ENCODE measurements at regions not wholly inside any gene's neighbourhood (a gene's known extent, or its start where the extent isn't known, plus 50 kb on each side); places are given as distances from the start of the nearest gene placed in this dataset.

- DNase-seq = peak; percentile 25 to 26
- Histone ChIP-seq H3K4me1 (peaks cover 25 to 27% of the 10 kb centered on the region in 2 donors), H3K27me3 (no peaks in the 10 kb centered on the region), H3K27ac (peak overlapping the region in 1 of 3 donors; percentile 6), H3K9me3 (no peaks in the 10 kb centered on the region), H3K36me3 (no peaks in the 10 kb centered on the region), H3K4me3 (replicated peaks in 1 of 3) (no peak overlapping the region)
- TF ChIP-seq CTCF (IDR thresholded peaks at IDR 0.05) (no peak), POLR2A (IDR thresholded peaks at IDR 0.05) (no peak)
- intact Hi-C loops (cut with DNase I) = no loop called here
- WGBS, 2 donors = 37 to 48% methylated on average over 5 of the region's 5 CpGs
Observed at GRCh38 chr9:91043811-91044175, 242.2 kb downstream of the SYK start.

- WGBS, 2 donors = 64 to 72% methylated on average over 3 of the region's 3 CpGs
- intact Hi-C loops (cut with DNase I) = no loop called here
- Histone ChIP-seq H3K27ac (peak overlapping the region in 2 of 3 donors; percentile 6 to 48), H3K4me1 (peaks cover 25 to 26% of the 10 kb centered on the region in 2 donors), H3K27me3 (no peaks in the 10 kb centered on the region), H3K9me3 (no peaks in the 10 kb centered on the region), H3K4me3 (replicated peaks in 1 of 3) (no peak overlapping the region), H3K36me3 (no peaks in the 10 kb centered on the region)
- no peak for DNase-seq
- TF ChIP-seq CTCF (IDR thresholded peaks at IDR 0.05) = no peak
- TF ChIP-seq POLR2A (IDR thresholded peaks at IDR 0.05) = no peak
Observed at GRCh38 chr9:91044354-91044753, 242.7 kb downstream of the SYK start.

GRCh38 chr9:91045041-91045440 is 243.4 kb downstream of the SYK start:
- no peaks in the 10 kb centered on the region for H3K9me3 ChIP-seq
- no peaks in the 10 kb centered on the region for H3K27me3 ChIP-seq
- no peak overlapping the region for H3K4me3 ChIP-seq (replicated peaks in 1 of 3)
- peaks cover 25 to 26% of the 10 kb centered on the region in 2 donors for H3K4me1 ChIP-seq
- peak; percentile 33 to 34 for DNase-seq
- TF ChIP-seq POLR2A (IDR thresholded peaks at IDR 0.05) (peak in 1 of 2 donors; percentile 35), CTCF (IDR thresholded peaks at IDR 0.05) (no peak)
- intact Hi-C loops (cut with DNase I) = no loop called here
- no peaks in the 10 kb centered on the region for H3K36me3 ChIP-seq
- 34 to 66% methylated on average over 2 of the region's 2 CpGs for WGBS, 2 donors
- H3K27ac ChIP-seq = peak overlapping the region in 2 of 3 donors; percentile 48 to 66

GRCh38 chr9:91047529-91047928 is 245.9 kb downstream of the SYK start:
- intact Hi-C loops (cut with DNase I) = no loop called here
- Histone ChIP-seq H3K27ac (no peak overlapping the region), H3K36me3 (no peaks in the 10 kb centered on the region), H3K27me3 (no peaks in the 10 kb centered on the region), H3K4me1 (peaks cover 25 to 26% of the 10 kb centered on the region in 2 donors), H3K9me3 (no peaks in the 10 kb centered on the region), H3K4me3 (replicated peaks in 1 of 3) (no peak overlapping the region)
- no peak for TF ChIP-seq CTCF (IDR thresholded peaks at IDR 0.05)
- TF ChIP-seq POLR2A (IDR thresholded peaks at IDR 0.05) = no peak
- WGBS, 2 donors = 73 to 78% methylated on average over 5 of the region's 5 CpGs
- no peak for DNase-seq

GRCh38 chr9:91047993-91048607 is 246.5 kb downstream of the SYK start:
- no peak overlapping the region for H3K4me3 ChIP-seq (replicated peaks in 1 of 3)
- H3K27me3 ChIP-seq = no peaks in the 10 kb centered on the region
- intact Hi-C loops (cut with DNase I) = no loop called here
- 83 to 91% methylated on average over 9 of the region's 9 CpGs for whole genome bisulfite sequencing, 2 donors
- H3K36me3 ChIP-seq = no peaks in the 10 kb centered on the region
- H3K27ac ChIP-seq = no peak overlapping the region
- no peaks in the 10 kb centered on the region for H3K9me3 ChIP-seq
- TF ChIP-seq POLR2A (IDR thresholded peaks at IDR 0.05) = no peak
- TF ChIP-seq CTCF (IDR thresholded peaks at IDR 0.05) = no peak
- peaks cover 25 to 26% of the 10 kb centered on the region in 2 donors for H3K4me1 ChIP-seq
- no peak for DNase-seq
